ENCODE measurements at regions not wholly inside any gene's neighbourhood (a gene's known extent, or its start where the extent isn't known, plus 50 kb on each side); places are given as distances from the start of the nearest gene placed in this dataset.
"Not testable (repeated sequence)": the region's sequence is repeated elsewhere in the genome, so short reads cannot be mapped to it uniquely, and the experiment has no call there.

GRCh38 chr7:127476618-127477017, 84.1 kb upstream of the ZNF800 start:
- H3K4me3 Mint-ChIP-seq = no peak overlapping the region
- no peaks in the 10 kb centered on the region for H3K36me3 Mint-ChIP-seq (ENCODE audit: low read depth)
- H3K9me3 Mint-ChIP-seq = no peaks in the 10 kb centered on the region
- H3K27ac Mint-ChIP-seq = no peak overlapping the region
- peaks cover 26% of the 10 kb centered on the region for H3K27me3 Mint-ChIP-seq
- ATAC-seq (replicated peaks) = no peak
- no peaks in the 10 kb centered on the region for H3K4me1 Mint-ChIP-seq

GRCh38 chr7:127474457-127474856, 81.9 kb upstream of the ZNF800 start:
- no peaks in the 10 kb centered on the region for H3K36me3 Mint-ChIP-seq (ENCODE audit: low read depth)
- H3K4me3 Mint-ChIP-seq = no peak overlapping the region
- H3K9me3 Mint-ChIP-seq = no peaks in the 10 kb centered on the region
- no peak for ATAC-seq (replicated peaks)
- H3K27me3 Mint-ChIP-seq = peaks cover 34% of the 10 kb centered on the region
- no peaks in the 10 kb centered on the region for H3K4me1 Mint-ChIP-seq
- H3K27ac Mint-ChIP-seq = no peak overlapping the region

GRCh38 chr7:127473409-127473808, 80.9 kb upstream of the ZNF800 start:
- Mint-ChIP-seq H3K9me3 (no peaks in the 10 kb centered on the region), H3K4me1 (no peaks in the 10 kb centered on the region), H3K27me3 (peaks cover 27% of the 10 kb centered on the region), H3K36me3 (ENCODE audit: low read depth) (no peaks in the 10 kb centered on the region), H3K27ac (no peak overlapping the region), H3K4me3 (no peak overlapping the region)
- ATAC-seq (replicated peaks) = no peak

GRCh38 chr7:127460077-127460476, 67.6 kb upstream of the ZNF800 start:
- Mint-ChIP-seq H3K27ac (no peak overlapping the region), H3K36me3 (ENCODE audit: low read depth) (no peaks in the 10 kb centered on the region), H3K4me1 (no peaks in the 10 kb centered on the region), H3K9me3 (no peaks in the 10 kb centered on the region), H3K27me3 (no peaks in the 10 kb centered on the region), H3K4me3 (no peak overlapping the region)
- no peak for ATAC-seq (replicated peaks)

GRCh38 chr7:127451258-127451657, 58.8 kb upstream of the ZNF800 start:
- not testable (repeated sequence) for H3K4me1 Mint-ChIP-seq; H3K27ac Mint-ChIP-seq; H3K9me3 Mint-ChIP-seq; H3K4me3 Mint-ChIP-seq; H3K36me3 Mint-ChIP-seq (ENCODE audit: low read depth); ATAC-seq (replicated peaks)
- peaks cover 24% of the 10 kb centered on the region for H3K27me3 Mint-ChIP-seq

GRCh38 chr7:127448566-127448965, 56.1 kb upstream of the ZNF800 start:
- Mint-ChIP-seq H3K36me3 (ENCODE audit: low read depth) (no peaks in the 10 kb centered on the region), H3K9me3 (peaks cover 4% of the 10 kb centered on the region), H3K27me3 (peaks cover 19% of the 10 kb centered on the region), H3K4me3 (no peak overlapping the region), H3K27ac (no peak overlapping the region), H3K4me1 (peaks cover 8% of the 10 kb centered on the region)
- no peak for ATAC-seq (replicated peaks)

GRCh38 chr7:127447326-127447945, 54.9 kb upstream of the ZNF800 start:
- Mint-ChIP-seq H3K27me3 (peaks cover 19% of the 10 kb centered on the region), H3K36me3 (ENCODE audit: low read depth) (no peaks in the 10 kb centered on the region), H3K27ac (no peak overlapping the region), H3K4me1 (peaks cover 8% of the 10 kb centered on the region), H3K9me3 (peaks cover 4% of the 10 kb centered on the region), H3K4me3 (no peak overlapping the region)
- peak; percentile 94 for ATAC-seq (replicated peaks)

- no peak overlapping the region for H3K27ac Mint-ChIP-seq
- H3K4me3 Mint-ChIP-seq = no peak overlapping the region
- H3K9me3 Mint-ChIP-seq = no peaks in the 10 kb centered on the region
- H3K36me3 Mint-ChIP-seq (ENCODE audit: low read depth) = no peaks in the 10 kb centered on the region
- peaks cover 8% of the 10 kb centered on the region for H3K4me1 Mint-ChIP-seq
- peaks cover 13% of the 10 kb centered on the region for H3K27me3 Mint-ChIP-seq
- no peak for ATAC-seq (replicated peaks)
Observed at GRCh38 chr7:127446842-127447241, 54.3 kb upstream of the ZNF800 start.
